HG03575 (cell line): ENCODE measurements at regions not wholly inside any gene's neighbourhood (a gene's known extent, or its start where the extent isn't known, plus 50 kb on each side); places are given as distances from the start of the nearest gene placed in this dataset.
"Not testable (repeated sequence)": the region's sequence is repeated elsewhere in the genome, so short reads cannot be mapped to it uniquely, and the experiment has no call there.

ENCODE experiments used
- ATAC-seq: cut with Tn5 transposase; IDR thresholded peaks from one replicate; pipeline ENCODE4 v1.9.1; 2021; ENCODE audit not compliant: unreplicated experiment, insufficient number of reproducible peaks, low FRiP score; ENCODE audit errors: extremely low read depth

- ATAC-seq, result no peak
These were observed 54.1 kb downstream of the FOXG1 start for GRCh38 chr14:28820677-28821076.

- no peak for ATAC-seq
These were observed 55.4 kb downstream of the FOXG1 start for GRCh38 chr14:28821993-28822392.

DNA sequence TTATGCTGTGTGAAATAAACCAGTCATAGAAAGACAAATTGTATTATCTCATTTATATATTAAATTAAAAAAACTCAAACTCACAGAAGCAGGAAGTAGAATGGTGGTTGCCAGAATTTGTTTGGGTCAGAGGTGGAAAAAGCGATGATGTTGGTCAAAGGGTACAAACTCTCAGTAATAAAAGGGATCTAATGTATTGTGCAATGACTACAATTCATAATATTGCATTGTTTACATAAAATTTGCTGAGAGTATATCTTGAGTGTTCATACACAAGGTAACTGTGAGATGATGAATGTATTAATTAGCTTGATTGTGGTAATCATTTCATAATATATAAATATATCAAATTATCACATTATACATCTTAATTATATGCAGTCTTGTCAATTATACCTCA is 56.7 kb downstream of the FOXG1 start:
- no peak for ATAC-seq

DNA sequence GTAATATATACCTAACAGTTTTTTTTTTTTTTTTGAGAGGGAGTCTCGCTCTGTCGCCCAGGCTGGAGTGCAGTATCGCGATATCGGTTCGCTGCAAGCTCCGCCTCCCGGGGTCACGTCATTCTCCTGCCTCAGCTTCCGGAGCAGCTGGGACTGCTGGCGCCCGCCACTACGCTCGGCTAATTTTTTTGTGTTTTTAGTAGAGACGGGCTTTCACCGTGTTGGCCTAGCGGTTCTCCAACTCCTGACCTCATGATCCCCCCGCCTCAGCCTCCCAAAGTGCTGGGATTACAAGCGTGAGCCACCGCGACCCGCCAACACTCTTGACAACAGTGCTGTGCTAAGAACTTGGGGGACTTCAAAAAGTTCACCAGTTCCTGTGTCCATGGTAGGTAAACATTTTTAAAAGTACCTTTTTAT is 63.5 kb downstream of the FOXG1 start:
- ATAC-seq, result no peak

GRCh38 chr14:28831126-28831525 is 64.5 kb downstream of the FOXG1 start:
- peak; percentile 97 for ATAC-seq

- ATAC-seq, result not testable (repeated sequence)
These were observed 76.0 kb downstream of the FOXG1 start for GRCh38 chr14:28842569-28842968.

DNA sequence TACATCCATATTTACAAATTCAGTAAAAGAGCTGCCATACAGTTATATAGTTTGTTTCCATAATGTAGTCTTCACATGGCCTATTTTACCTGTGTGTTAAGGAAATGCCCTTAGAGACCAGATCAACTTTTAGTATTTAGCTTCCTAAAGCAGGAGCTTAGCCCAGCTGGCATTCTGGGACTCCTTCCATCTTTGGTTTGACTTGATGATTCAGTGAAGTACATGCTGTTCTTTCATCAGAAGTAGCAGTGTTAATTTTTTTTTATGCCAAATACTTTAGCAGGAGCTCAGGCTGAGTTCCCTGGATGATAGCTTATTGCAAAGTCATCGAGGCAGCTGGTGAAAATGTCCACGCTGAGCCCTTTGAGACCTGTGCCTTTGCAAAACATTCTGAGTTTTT is 101.0 kb downstream of the FOXG1 start:
- no peak for ATAC-seq

DNA sequence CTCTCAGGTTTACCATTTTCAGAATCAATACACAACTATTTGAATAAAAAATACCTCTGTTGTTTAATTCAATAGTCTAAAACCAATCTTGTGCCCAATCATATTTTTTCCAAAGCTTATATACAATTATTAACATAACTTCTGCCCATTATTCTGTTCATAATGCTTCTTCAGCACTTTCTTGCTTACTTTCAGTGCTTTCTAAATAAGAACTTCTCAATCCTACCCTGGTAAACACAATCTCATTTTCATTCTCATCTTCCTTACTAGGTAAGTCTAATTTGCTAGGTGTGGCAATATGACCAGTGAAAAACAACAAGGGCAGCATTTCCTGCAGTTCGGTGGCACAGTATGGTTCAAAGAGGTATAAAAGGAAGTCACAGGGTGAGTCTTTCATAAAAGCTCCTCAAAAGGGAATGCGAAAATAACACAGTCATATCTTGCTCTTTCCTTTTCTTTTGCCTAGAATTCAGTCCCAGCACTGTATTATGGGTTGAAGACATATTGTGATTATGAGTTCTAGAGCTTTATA is 103.5 kb downstream of the FOXG1 start:
- no peak for ATAC-seq

DNA sequence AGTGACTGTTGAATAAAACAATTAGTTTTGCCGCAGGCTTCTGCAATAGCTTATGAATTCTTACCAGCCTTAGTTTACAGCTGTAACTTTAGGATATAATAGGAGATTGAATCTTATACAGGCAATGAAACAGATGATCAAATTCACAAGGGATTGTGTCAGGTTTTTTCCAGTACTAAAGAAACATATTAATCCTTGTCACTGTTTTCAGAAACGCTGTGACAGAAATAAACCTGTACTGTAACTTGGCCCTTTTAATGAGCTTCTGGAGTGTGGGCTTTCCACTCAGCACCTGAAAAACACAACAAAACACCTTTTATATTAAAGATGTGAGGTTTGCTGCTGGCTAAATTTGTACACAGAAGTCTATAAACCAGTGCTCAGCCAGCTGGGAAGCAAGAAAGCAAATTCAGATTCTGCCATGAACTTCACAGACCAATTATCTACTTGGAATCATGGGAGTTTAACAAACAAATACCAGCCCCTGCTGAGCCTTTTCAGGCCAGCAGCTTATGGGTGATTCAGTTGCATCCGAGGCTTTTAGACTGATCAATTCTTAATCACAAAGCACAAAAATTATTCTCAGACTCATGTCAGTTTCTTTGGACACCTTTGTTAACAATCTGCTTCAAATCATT is 109.5 kb downstream of the FOXG1 start:
- no peak for ATAC-seq

GRCh38 chr14:28876572-28876945 is 110.0 kb downstream of the FOXG1 start:
- no peak for ATAC-seq

GRCh38 chr14:28877923-28878322 is 111.3 kb downstream of the FOXG1 start:
- ATAC-seq, result no peak

GRCh38 chr14:28879573-28879996 is 113.0 kb downstream of the FOXG1 start:
- no peak for ATAC-seq

- ATAC-seq, result no peak
These were observed 120.4 kb downstream of the FOXG1 start for GRCh38 chr14:28886940-28887339.

DNA sequence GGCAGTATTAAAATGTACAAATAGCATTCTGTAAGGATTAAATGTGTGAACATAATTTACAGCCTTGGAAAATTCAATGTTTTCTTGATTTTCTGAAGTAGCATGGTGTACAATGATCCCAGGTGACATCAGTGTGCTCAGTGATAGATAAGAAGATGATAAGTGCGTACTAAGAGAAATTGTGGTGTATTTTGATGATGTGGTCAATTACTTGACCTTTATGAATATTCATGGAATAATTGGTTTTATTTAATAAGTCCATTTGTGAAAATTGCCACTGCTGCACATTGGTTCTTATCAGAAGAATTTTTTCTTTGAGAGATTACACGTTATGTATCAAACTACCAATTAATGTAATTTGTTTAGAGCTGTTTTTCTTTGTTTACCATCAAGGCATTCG is 128.8 kb downstream of the FOXG1 start:
- no peak for ATAC-seq

DNA sequence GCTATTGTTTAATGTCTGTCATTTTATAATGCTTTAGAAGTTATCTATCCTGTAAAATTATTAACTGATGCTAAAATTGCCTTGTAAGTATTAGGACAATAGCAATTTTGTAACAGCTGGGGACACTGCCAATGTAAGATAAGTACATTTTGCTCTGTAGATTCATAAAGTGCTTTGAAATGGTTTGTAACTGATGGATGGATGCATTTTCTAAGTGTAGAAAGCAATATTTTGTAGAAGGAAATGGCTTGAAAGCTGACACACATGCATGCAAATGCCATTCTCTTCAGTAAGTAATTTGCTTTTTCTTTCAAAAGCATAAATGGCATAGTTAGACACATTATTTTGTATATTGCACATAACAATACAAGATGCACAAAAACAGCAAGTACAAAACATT is 129.8 kb downstream of the FOXG1 start:
- ATAC-seq, result no peak

- no peak for ATAC-seq
These were observed 135.0 kb downstream of the FOXG1 start for GRCh38 chr14:28901631-28902030.

GRCh38 chr14:28902930-28903329 is 136.3 kb downstream of the FOXG1 start:
- ATAC-seq, result no peak

DNA sequence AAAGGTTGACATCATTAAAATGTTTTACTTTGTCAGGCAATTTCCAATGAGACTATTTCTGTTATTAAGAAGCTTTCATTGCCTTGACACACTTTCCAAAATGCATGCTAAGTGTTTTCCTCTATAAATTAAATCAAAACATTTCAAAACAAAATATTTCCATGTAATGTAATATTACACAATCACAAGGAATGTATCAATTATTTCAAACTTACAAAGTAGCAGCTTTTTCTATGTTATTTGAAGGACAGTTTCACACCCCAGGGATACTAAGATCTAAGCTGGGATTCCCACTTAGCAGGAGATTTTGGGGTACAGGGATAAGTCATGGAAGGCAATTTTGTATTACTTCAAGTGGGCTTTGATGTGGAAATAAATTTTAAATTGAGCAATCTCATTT is 144.9 kb downstream of the FOXG1 start:
- ATAC-seq, result no peak

DNA sequence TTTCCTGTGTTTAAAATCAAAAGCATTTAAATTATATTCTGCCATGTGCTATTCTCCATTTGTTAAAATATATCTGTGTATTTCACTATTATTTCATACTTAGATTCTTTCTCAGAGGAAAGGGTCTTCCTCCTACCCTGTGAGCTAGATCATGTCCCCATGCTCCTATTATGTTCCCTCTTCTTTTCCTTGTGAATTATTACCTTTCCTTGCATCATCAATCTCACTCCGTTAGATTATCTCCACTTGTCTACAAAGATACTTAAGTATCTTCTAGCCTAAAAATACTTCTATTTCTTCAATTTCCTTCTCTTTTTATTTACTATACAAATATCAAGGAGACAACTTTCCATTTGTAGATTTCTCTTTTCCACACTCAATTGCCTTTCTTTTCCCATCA is 146.5 kb downstream of the FOXG1 start:
- no peak for ATAC-seq

GRCh38 chr14:28926122-28926521 is 159.5 kb downstream of the FOXG1 start:
- ATAC-seq, result no peak

GRCh38 chr14:28931999-28932398 is 165.4 kb downstream of the FOXG1 start:
- no peak for ATAC-seq
